ENCODE measurements at regions not wholly inside any gene's neighbourhood (a gene's known extent, or its start where the extent isn't known, plus 50 kb on each side); places are given as distances from the start of the nearest gene placed in this dataset.
"Not testable (repeated sequence)": the region's sequence is repeated elsewhere in the genome, so short reads cannot be mapped to it uniquely, and the experiment has no call there.

DNA sequence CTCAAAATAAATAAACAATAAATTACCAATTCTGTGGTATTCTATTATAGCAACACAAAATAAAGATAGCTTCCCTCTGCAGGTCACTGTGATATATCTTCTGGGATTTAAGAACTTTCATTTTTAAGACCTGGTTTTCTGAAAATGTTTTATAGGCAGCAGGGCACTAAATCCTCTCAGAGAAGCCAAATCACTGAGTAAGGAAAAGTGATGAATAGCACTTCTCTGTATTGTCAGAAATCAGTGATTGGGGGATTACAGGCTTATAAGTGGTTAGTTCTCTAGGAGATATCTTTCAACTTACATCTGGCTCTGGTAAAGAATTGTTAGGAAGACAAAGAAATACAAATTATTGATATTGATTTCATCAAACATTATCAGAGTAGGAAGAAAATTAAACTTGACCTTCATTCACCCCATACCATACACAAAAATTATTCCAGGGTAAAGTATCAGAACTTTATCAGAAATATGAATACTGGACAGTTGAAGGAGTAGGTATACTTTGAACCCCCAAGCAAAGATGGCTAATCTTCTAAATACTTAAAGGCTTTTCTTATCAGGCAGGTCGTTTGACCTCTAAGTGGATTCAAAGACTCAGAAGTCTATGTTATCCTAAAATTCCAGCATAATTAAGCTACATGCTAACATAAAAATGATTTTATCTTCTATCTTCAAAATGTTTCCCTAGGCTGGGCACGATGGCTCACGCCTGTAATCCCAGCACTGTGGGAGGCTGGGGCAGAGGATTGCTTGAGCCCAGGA lies 81.6 kb upstream of the USP9X start:
- no peak overlapping the region for H3K27ac ChIP-seq

DNA sequence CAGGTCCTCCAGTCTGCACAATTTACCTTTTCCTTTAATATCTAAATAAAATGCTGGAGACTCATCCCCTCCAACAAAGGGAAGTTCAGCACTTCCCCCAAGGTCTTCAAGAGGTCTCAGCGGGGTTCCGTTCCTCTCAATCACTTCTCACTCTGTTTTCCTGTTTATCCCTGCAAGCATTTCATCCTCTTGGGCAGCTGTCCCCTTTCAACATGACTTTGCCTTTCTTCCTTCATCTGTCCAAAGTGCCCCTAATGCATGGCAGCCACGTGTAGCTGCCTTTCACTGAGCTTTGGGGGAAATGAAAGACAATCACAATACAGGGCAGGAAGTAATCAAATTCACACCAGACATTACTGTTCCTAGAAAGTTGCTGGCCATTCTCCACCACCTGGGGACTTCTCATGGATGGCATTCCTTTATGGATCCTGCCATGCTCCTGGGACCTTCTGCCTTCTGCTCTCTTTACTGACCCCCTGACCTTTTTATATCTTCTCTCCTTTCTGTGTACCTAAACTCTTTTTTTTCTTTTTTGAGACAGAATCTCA lies 79.7 kb upstream of the USP9X start:
- H3K27ac ChIP-seq: no peak overlapping the region
- no peak for TF ChIP-seq ZFX (IDR thresholded peaks at IDR 0.05)
- TF ChIP-seq, protein P1, sequence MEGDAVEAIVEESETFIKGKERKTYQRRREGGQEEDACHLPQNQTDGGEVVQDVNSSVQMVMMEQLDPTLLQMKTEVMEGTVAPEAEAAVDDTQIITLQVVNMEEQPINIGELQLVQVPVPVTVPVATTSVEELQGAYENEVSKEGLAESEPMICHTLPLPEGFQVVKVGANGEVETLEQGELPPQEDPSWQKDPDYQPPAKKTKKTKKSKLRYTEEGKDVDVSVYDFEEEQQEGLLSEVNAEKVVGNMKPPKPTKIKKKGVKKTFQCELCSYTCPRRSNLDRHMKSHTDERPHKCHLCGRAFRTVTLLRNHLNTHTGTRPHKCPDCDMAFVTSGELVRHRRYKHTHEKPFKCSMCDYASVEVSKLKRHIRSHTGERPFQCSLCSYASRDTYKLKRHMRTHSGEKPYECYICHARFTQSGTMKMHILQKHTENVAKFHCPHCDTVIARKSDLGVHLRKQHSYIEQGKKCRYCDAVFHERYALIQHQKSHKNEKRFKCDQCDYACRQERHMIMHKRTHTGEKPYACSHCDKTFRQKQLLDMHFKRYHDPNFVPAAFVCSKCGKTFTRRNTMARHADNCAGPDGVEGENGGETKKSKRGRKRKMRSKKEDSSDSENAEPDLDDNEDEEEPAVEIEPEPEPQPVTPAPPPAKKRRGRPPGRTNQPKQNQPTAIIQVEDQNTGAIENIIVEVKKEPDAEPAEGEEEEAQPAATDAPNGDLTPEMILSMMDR (conservative IDR thresholded peaks at IDR 0.05): no peak

More for the DNA sequence above, 81.6 kb upstream of the USP9X start:
- no peak for TF ChIP-seq ZFX (IDR thresholded peaks at IDR 0.05)
- TF ChIP-seq, protein P1 (conservative IDR thresholded peaks at IDR 0.05): no peak

DNA sequence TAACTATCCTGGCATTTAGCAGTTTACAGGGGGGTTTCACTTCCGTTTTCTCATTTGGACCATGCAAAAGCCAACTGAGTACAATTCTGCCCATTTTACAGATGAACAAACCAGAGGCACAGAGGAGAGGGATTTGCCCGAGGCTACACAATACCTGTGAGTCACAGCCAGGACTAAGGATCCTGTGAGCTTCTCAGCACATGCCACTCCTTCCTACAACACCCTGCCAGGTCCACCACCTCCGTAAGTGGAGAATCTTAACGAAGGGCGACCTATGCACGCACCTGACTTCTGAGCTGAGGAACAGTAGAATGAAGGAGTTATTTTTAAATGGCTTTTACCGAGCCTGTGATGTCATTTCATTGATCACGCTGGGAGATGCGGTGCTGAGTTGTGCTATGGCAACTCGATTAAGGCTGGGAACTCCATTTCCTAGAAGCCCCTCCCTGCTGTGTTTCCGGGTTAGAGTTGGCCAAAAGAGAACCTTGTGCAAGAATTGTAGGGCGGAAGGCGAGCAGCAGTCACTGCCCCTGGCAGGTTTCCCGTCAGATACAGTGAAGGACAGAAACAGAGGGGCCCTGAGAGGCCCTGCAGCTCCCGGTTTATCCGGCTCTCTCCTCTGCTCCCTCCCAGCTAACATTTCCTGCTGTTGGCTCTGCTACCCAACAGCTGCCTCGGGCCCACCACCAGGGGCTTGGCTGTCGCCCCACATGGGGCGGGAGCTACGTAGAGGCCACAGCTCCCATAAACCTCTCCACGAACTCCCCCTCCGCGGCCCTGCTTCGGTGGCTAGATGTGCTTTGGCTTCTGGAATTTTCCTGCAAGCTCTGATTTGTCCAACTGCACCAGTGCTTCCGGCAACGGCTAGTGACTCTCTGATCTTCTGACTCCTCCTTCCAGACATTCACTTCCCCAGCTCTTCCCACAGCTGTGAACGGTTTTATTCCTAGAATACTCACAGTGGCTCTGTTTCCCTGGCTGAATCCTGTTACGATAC lies 75.1 kb upstream of the USP9X start:
- H3K27ac ChIP-seq: peak overlapping the region; percentile 50
- TF ChIP-seq, protein P1 (conservative IDR thresholded peaks at IDR 0.05): no peak
- TF ChIP-seq ZFX (IDR thresholded peaks at IDR 0.05): no peak

DNA sequence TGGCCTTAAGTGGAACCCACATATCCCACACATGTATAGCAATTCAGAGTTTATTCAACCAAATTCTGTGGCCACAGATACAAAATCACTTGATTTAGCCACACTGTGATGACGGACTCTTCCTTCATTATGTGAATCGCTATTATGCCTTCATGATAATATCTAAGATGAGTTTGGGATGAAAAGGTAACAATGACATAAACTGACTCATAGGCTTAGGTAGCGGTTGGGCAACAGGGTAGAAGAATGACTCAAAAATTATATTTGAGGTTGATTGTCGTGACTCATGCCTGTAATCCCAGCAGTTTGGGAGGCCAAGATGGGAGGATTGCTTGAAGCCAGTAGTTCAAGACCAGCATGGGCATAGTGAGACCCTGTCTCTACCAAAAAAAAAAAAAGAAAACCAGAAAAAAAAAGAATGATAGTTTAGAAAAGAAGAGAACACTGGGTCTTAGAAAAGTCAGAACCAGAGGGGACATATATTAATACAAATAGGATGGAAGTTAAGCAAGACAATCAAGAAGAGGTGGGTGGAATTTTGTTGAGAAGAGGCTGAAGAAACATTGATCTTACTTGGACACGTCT lies 70.4 kb upstream of the USP9X start:
- H3K27ac ChIP-seq: no peak overlapping the region
- no peak for TF ChIP-seq ZFX (IDR thresholded peaks at IDR 0.05)
- TF ChIP-seq, protein P1 (conservative IDR thresholded peaks at IDR 0.05): no peak

DNA sequence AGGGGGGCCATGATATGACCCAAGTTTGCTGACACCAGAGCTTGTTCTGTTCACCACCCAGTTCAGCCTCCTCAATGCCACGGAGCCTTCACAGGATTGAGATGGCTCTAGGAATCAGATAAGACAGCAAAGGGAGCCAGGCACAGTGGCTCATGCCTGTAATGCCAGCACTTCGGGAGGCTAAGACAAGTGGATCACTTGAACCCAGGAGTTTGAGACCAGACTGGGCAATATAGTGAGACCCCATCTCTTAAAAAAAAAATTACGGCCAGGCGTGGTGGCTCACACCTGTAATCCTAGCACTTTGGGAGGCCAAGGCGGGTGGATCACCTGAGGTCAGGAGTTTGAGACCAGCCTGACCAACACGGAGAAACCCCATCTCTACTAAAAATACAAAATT lies 67.5 kb upstream of the USP9X start:
- not testable (repeated sequence) for H3K27ac ChIP-seq

DNA sequence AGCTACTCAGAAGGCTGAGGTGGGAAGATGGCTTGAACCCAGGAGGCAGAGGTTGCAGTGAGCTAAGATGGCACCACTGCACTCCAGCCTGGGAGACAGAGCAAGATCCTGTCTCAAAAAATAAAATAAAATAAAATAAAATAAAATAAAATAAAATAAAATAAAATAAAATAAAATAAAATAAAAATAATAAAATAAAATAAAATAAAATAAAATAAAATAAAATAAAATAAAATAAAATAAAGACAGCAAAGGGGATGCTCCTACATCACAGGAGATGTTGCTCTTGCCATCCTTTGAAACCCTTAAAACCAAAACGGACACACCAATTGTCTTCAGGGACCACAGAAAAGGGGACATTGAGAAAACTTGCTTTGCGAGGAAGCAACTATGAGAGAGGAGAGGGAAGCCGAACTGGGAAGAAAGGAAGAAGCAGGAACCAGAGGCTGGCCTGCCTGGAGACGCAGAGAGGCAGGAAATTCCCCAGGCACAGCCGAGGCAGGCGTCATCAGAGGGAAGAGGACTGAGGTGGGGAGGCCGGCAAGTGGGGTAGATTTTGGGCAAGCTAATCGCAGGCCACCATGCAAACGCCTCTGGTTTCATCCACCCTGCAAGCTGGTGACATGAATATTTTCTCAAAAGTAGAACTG lies 66.7 kb upstream of the USP9X start:
- not testable (repeated sequence) for H3K27ac ChIP-seq

DNA sequence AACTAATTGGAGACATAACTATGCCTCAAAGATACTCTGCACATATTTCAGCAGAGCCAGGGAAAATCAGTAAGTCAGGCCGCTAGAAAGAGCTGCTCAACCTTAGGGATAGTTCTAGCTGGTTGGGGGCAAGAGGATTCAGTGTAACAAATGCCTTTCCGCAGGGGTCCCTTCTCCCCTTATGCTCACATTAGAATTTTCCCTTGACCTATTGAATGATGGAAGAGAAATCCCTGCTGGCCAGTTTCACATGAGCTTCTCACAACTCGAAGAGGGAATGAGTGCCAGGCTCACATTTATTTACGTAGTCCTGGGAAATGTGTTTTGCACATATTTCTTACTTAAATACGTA lies 66.2 kb upstream of the USP9X start:
- no peak overlapping the region for H3K27ac ChIP-seq
- TF ChIP-seq, protein P1 (conservative IDR thresholded peaks at IDR 0.05): no peak
- no peak for TF ChIP-seq ZFX (IDR thresholded peaks at IDR 0.05)

Measured in C4-2B (cell line).